Lower leg skin (tissue), 3 donors: ENCODE measurements at regions not wholly inside any gene's neighbourhood (a gene's known extent, or its start where the extent isn't known, plus 50 kb on each side); places are given as distances from the start of the nearest gene placed in this dataset.

Experiments
- CTCF ChIP-seq, 3 donors: fragments of 450-650 bp; IDR thresholded peaks; one replicate each; pipeline ENCODE4 v1.5.1; 2016; ENCODE audit warnings: antibody characterized with exemption in 3 of 3, mild to moderate bottlenecking in 3 of 3, moderate library complexity in 2 of 3
- POLR2A ChIP-seq, 2 donors: fragments of 450-650 bp; IDR thresholded peaks; one replicate each; pipeline ENCODE4 v1.6.1; 2016 to 2017; ENCODE audit warnings: antibody characterized with exemption in 2 of 2, mild to moderate bottlenecking in 1 of 2, moderate library complexity in 1 of 2

GRCh38 chr6:164417537-164418261 lies 891.7 kb downstream of the C6orf118 start:
- TF ChIP-seq CTCF (IDR thresholded peaks at IDR 0.05) (no peak), POLR2A (IDR thresholded peaks at IDR 0.05) (no peak)
